Large intestine (tissue), 3 donors: ENCODE measurements at regions not wholly inside any gene's neighbourhood (a gene's known extent, or its start where the extent isn't known, plus 50 kb on each side); places are given as distances from the start of the nearest gene placed in this dataset.
"Not testable (repeated sequence)": the region's sequence is repeated elsewhere in the genome, so short reads cannot be mapped to it uniquely, and the experiment has no call there.

Experiments used
- DNase-seq, 2 donors: peaks; one replicate each; pipeline versions ENCODE4 v3.0.0 to v3.0.0-alpha.2; 2013
- H3K27ac ChIP-seq: one replicate; pipeline ENCODE4 v1.5.1; 2013; ENCODE audit warnings: low read length
- H3K27me3 ChIP-seq: 2 replicates; pipeline ENCODE4 v1.6.1; 2013; ENCODE audit warnings: low read length; ENCODE audit not compliant: control insufficient read depth, insufficient read depth
- H3K36me3 ChIP-seq: 2 replicates; pipeline ENCODE4 v1.6.1; 2013; ENCODE audit warnings: low read length; ENCODE audit not compliant: control insufficient read depth, insufficient read depth
- H3K4me1 ChIP-seq: one replicate; pipeline ENCODE4 v1.6.1; 2013; ENCODE audit warnings: low read length; ENCODE audit not compliant: control insufficient read depth, insufficient read depth
- H3K4me3 ChIP-seq: one replicate; pipeline ENCODE4 v1.5.1; 2013; ENCODE audit warnings: low read length
- H3K9me3 ChIP-seq: one replicate; pipeline ENCODE4 v1.6.1; 2013; ENCODE audit warnings: mild to moderate bottlenecking, low read depth, low read length, moderate library complexity; ENCODE audit not compliant: control insufficient read depth
- WGBS: methylation state at CpG from one replicate; pipeline ENCODE4 v1.1.5; 2013; ENCODE audit warnings: low lambda C conversion rate; ENCODE audit not compliant: insufficient coverage; 5-methylcytosine and 5-hydroxymethylcytosine counted together

- no CpG with 5 or more reads among the region's 3 CpGs for WGBS
- H3K27ac ChIP-seq, H3K4me1 ChIP-seq, H3K4me3 ChIP-seq, DNase-seq, H3K27me3 ChIP-seq, H3K9me3 ChIP-seq, H3K36me3 ChIP-seq: not testable (repeated sequence)
Observed at GRCh38 chr1:149249850-149250467, 146.6 kb upstream of the NBPF9 start.

- DNase-seq, H3K4me1 ChIP-seq, H3K27ac ChIP-seq, H3K9me3 ChIP-seq, H3K4me3 ChIP-seq, H3K27me3 ChIP-seq, H3K36me3 ChIP-seq: not testable (repeated sequence)
- no CpG with 5 or more reads among the region's 5 CpGs for WGBS
Observed at GRCh38 chr1:149254894-149255847, 151.8 kb upstream of the NBPF9 start.

DNA sequence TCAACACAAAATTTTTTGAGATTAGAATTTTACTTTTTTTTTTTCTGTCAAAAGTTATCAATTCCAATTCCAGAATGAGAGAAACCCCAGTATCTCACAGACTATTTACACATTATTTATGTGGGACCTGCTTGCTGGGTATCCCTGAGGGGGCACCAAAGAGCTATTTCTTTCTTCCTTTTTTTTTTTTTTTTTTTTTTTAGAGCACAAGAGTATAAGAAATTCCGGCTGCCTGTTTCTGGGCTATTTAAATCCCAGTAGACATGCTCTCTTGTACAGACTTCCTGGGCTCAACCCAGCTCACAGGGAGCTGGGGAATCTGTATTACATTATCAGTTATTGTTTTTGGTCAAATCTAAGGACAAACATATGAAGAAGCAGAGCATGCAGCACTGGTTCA, 156.9 kb upstream of the NBPF9 start:
- no CpG with 5 or more reads among the region's 1 CpG for WGBS
- not testable (repeated sequence) for H3K27ac ChIP-seq, H3K4me3 ChIP-seq, H3K27me3 ChIP-seq, H3K36me3 ChIP-seq, DNase-seq, H3K9me3 ChIP-seq, H3K4me1 ChIP-seq

GRCh38 chr1:149260736-149261340, 157.5 kb upstream of the NBPF9 start:
- not testable (repeated sequence) for DNase-seq, H3K27me3 ChIP-seq, H3K4me3 ChIP-seq, H3K27ac ChIP-seq, H3K36me3 ChIP-seq, H3K9me3 ChIP-seq, H3K4me1 ChIP-seq
- no CpG with 5 or more reads among the region's 5 CpGs for WGBS

DNA sequence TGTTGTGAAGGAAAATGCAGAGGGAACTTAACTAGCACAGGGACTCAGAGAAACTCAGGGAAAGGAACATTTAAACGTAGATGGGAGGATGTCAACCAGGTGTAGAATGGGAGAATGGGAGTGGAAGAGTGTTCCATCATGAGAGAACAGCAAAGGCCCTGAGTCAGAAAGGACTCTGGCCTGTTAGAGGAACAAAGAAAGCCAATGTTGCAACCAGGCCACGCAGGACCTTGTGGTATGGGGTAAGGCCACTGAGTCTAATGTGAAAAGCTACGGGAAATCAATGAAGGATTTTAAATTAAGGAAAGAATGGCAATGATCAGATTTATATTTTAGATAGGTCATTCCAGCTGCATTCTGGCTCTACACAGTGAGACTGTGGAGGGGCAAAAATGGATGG, 163.9 kb upstream of the NBPF9 start:
- WGBS = no CpG with 5 or more reads among the region's 3 CpGs
- H3K27ac ChIP-seq, H3K36me3 ChIP-seq: not testable (repeated sequence)

DNA sequence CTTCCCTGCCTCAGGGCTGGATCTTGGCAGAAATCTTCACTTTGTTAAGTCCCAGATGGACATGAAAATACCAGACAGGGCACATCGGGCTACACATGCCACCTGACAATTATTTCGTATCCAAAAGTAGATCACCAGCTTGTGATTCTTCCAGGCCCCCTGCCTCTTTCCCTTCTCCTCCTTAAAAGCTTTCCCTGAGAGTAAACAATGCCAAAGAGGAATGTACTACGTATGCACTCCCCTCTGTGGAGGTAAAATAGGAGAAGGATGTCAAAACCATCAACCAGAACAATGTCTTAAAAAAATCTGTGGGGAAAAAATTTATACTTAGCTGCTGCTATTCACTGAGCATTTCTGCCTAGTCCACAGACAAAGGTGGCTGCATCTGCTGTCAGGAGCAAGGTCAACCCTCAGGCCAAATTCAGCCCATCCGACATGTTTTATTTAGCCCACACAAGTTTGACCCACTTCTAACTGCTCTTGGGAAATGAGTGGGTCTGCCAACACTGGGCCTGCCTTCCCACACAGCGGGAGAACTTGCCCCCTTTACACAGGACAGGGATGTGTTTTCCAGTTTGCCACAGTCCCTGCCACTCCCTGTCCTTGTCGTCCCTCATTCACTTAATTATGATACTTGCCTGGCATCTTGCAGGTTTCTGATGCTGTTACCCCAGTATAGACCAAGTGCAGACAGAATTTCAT, 165.8 kb upstream of the NBPF9 start:
- H3K36me3 ChIP-seq, H3K9me3 ChIP-seq, H3K27me3 ChIP-seq, H3K27ac ChIP-seq, DNase-seq, H3K4me1 ChIP-seq, H3K4me3 ChIP-seq: not testable (repeated sequence)
- WGBS = no CpG with 5 or more reads among the region's 6 CpGs

More for the DNA sequence above, 163.9 kb upstream of the NBPF9 start:
- not testable (repeated sequence) for DNase-seq, H3K9me3 ChIP-seq, H3K4me3 ChIP-seq, H3K27me3 ChIP-seq, H3K4me1 ChIP-seq

GRCh38 chr1:149269833-149270232, 166.5 kb upstream of the NBPF9 start:
- H3K4me1 ChIP-seq, H3K4me3 ChIP-seq, H3K36me3 ChIP-seq, H3K9me3 ChIP-seq, H3K27ac ChIP-seq, H3K27me3 ChIP-seq, DNase-seq: not testable (repeated sequence)
- WGBS = no CpG with 5 or more reads among the region's 2 CpGs

DNA sequence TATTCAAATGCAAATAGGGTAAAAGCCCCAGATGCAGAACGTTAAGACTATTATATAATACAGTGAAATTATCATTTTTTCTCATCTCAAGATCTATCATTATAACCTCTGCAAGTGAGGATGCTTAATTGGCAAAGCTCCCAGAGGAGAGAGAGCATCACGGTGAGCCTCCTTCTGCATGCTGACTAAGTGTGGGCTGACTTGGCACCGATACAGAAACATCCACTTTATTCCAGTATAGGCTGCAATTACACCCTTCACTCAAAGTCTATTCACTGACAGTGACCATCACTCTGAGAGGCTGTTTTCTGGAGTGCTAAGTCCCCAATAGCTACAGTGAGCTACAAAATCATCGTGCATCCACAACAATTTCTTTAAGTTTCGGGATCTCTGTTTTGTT, 171.1 kb upstream of the NBPF9 start:
- H3K27ac ChIP-seq, H3K4me1 ChIP-seq, H3K27me3 ChIP-seq, H3K36me3 ChIP-seq, DNase-seq, H3K9me3 ChIP-seq, H3K4me3 ChIP-seq: not testable (repeated sequence)
- no CpG with 5 or more reads among the region's 5 CpGs for WGBS

GRCh38 chr1:149275802-149276201, 172.5 kb upstream of the NBPF9 start:
- not testable (repeated sequence) for H3K9me3 ChIP-seq, H3K27me3 ChIP-seq, H3K36me3 ChIP-seq, DNase-seq, H3K4me1 ChIP-seq, H3K27ac ChIP-seq, H3K4me3 ChIP-seq
- WGBS = no CpG with 5 or more reads among the region's 6 CpGs

DNA sequence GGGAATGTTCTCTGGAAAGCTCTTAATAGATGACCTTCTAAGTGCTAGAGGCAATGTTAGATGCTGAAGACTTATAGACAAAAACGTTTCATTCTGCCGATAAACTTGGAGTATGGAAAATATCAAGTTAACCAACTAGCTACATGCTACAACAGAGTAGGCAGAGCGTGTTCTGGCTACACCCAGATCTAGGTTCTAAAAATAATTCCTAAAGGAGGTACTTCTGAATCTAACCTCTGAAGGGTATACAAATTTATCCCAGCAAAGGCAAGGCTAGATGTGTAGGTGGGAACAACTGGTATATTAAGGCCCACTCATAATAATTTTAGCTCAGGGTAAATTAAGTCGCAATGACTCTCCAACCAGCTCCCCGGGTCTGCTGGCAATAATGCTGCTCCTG, 173.1 kb upstream of the NBPF9 start:
- not testable (repeated sequence) for H3K27ac ChIP-seq, DNase-seq, H3K27me3 ChIP-seq, H3K4me3 ChIP-seq, H3K9me3 ChIP-seq, H3K36me3 ChIP-seq, H3K4me1 ChIP-seq
- no CpG with 5 or more reads among the region's 5 CpGs for WGBS
